ENCODE measurements at regions not wholly inside any gene's neighbourhood (a gene's known extent, or its start where the extent isn't known, plus 50 kb on each side); places are given as distances from the start of the nearest gene placed in this dataset.

- H3K4me3 ChIP-seq (ENCODE audit: low read depth, low read length): no peak overlapping the region
- no peak for TF ChIP-seq CTCF (conservative IDR thresholded peaks at IDR 0.05; ENCODE audit: low read depth, low read length)
- no peak for DNase-seq (ENCODE audit: low read depth)
These were observed 807.7 kb upstream of the INTU start for GRCh38 chr4:126825083-126825482.

GRCh38 chr4:126827669-126828068, 805.1 kb upstream of the INTU start:
- DNase-seq (ENCODE audit: low read depth): no peak
- H3K4me3 ChIP-seq (ENCODE audit: low read depth, low read length): no peak overlapping the region
- TF ChIP-seq CTCF (conservative IDR thresholded peaks at IDR 0.05; ENCODE audit: low read depth, low read length): no peak

DNA sequence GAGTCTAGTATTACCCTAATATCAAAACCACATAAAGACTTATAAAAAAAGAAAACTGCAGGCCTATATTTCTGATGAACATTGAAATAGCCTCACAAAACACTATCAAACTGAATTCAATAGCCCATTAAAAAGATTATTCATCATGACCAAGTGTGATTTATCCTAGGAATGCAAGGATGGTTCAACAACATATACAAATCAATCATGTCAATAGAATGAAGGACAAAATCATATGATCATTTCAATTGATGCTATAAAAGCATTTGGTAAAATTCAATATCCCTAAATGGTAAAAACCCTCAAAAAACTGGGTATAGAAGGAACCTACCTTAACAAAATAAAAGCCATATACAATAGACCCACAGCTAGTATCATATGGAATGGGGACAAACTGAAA, 797.9 kb upstream of the INTU start:
- no peak for DNase-seq (ENCODE audit: low read depth)
- no peak overlapping the region for H3K4me3 ChIP-seq (ENCODE audit: low read depth, low read length)
- no peak for TF ChIP-seq CTCF (conservative IDR thresholded peaks at IDR 0.05; ENCODE audit: low read depth, low read length)

DNA sequence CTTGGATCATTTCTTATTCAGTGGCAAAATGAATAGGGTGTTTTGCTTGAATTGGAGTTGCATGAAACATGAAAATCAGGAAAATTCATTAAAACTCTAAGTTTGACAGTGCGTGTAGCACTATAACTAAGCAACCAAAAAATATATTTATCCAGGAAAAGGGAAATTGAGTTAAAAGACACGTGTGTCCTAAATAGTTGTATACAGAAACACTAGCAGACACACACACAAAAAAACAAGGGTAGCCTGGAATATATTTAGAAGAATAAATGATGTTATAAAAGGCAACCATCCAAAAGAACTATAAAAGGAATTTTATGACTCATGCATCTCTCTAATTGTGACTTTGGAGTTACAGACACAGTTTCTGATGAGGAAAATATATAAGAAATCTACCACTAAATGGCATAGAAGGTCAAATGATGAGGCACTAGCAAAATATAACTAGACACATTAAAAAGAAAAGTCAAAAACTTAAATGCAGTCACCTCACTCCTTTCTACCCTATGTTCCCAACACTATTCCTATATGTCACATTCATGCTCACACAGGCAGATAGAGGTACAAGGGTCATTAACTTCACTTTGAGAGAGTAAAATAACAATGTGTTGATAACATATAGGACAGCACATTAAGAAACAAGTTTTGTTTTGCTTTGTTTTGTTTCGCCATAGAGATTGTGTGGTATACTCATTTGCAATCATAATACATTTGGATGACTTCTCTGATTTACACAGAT, 793.6 kb upstream of the INTU start:
- DNase-seq (ENCODE audit: low read depth): no peak
- no peak for TF ChIP-seq CTCF (conservative IDR thresholded peaks at IDR 0.05; ENCODE audit: low read depth, low read length)
- H3K4me3 ChIP-seq (ENCODE audit: low read depth, low read length): no peak overlapping the region

DNA sequence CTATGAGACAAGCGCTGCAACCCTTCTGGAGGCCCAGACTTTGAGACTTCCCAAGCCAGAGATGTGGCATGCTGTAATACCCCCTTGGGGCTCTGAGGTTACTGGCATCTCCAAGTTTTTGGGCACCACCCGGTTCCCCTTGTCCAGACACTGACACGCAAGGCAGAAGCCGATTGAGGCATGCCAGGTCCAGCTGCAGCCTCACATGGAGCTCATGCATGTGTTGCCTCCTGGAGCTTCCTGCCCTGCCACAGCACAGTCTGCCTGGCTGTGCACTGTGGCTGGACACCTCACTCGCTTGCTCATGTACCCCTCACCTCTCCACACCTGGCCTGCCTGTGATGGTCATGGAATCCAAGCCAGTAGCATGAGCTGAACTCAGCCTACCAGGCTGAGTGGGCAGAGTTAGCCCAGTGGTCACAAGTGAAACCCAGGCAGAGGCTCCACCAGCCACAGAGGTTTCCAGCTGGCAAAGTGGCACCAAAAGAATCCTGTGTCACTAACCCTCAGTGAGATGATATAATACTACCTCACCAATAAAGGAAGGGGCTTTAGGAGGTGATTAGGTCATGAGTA, 789.2 kb upstream of the INTU start:
- no peak for DNase-seq (ENCODE audit: low read depth)
- no peak overlapping the region for H3K4me3 ChIP-seq (ENCODE audit: low read depth, low read length)
- no peak for TF ChIP-seq CTCF (conservative IDR thresholded peaks at IDR 0.05; ENCODE audit: low read depth, low read length)

DNA sequence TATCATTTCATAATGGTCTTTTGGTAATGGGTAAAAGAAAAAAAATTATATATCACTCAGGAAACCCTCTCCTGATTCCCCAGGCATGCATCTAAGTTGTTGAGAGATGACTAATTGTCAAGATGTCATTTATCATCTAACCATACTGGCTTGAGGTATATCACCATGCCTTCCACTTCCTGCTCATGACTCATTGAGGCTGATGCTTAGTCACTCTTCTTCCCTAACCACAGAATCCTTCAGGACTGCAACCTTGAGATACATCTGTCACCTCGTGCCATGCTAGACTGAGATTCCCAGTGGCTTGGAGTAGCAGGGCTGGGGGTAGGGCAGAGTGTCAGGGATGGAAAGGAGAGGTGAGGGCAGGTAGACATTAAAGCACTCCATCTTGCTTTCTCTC, 782.5 kb upstream of the INTU start:
- DNase-seq (ENCODE audit: low read depth): peak; percentile 97
- no peak overlapping the region for H3K4me3 ChIP-seq (ENCODE audit: low read depth, low read length)
- no peak for TF ChIP-seq CTCF (conservative IDR thresholded peaks at IDR 0.05; ENCODE audit: low read depth, low read length)

DNA sequence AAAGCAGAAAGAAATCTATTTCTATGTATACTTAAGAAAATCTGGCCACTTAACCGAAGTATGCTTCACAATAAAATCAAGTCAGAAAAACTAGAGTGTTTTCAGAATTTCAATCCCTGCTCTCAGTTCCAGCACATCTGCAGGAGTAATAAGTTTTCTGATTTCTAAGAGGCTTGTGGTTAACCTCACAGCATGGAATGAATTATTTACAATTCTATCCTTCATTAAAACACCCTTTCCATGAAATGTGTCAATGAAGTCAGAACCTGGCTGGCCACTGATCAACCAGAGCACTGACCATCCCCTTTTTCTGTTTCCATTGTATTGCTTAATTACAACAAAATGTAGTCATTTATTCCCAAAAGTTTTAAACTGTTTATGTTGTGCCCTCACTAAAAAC, 781.4 kb upstream of the INTU start:
- no peak for TF ChIP-seq CTCF (conservative IDR thresholded peaks at IDR 0.05; ENCODE audit: low read depth, low read length)
- H3K4me3 ChIP-seq (ENCODE audit: low read depth, low read length): no peak overlapping the region
- DNase-seq (ENCODE audit: low read depth): peak; percentile 63
